HEK293 (cell line): ENCODE measurements at regions not wholly inside any gene's neighbourhood (a gene's known extent, or its start where the extent isn't known, plus 50 kb on each side); places are given as distances from the start of the nearest gene placed in this dataset.

ENCODE experiments used
- CTCF ChIP-seq: fragments of 450-650 bp; formaldehyde crosslinking; IDR thresholded peaks from 2 replicates; pipeline ENCODE4 v1.5.1; 2016; ENCODE audit warnings: missing biosample characterization, missing genetic modification characterization
- KLF16 ChIP-seq: fragments of 450-650 bp; formaldehyde crosslinking; IDR thresholded peaks from 2 replicates; pipeline ENCODE4 v1.5.1; 2017; ENCODE audit warnings: missing biosample characterization, missing genetic modification characterization
- KLF7 ChIP-seq: fragments of 450-650 bp; formaldehyde crosslinking; IDR thresholded peaks from 2 replicates; pipeline ENCODE4 v1.5.1; 2016; ENCODE audit warnings: missing biosample characterization, missing genetic modification characterization, borderline replicate concordance
- RBAK ChIP-seq: fragments of 450-650 bp; formaldehyde crosslinking; IDR thresholded peaks from 2 replicates; pipeline ENCODE4 v1.5.1; 2016; ENCODE audit warnings: missing biosample characterization, missing genetic modification characterization
- YY1 ChIP-seq: fragments of 450-650 bp; formaldehyde crosslinking; IDR thresholded peaks from 2 replicates; pipeline ENCODE4 v1.5.1; 2018; ENCODE audit warnings: missing biosample characterization, missing genetic modification characterization
- ZBTB1 ChIP-seq: fragments of 450-650 bp; formaldehyde crosslinking; IDR thresholded peaks from 2 replicates; pipeline ENCODE4 v1.5.1; 2016; ENCODE audit warnings: missing biosample characterization, missing genetic modification characterization
- ZBTB21 ChIP-seq: fragments of 450-650 bp; formaldehyde crosslinking; IDR thresholded peaks from 2 replicates; pipeline ENCODE4 v1.5.1; 2017; ENCODE audit warnings: missing biosample characterization, missing genetic modification characterization
- ZBTB6 ChIP-seq: fragments of 450-650 bp; formaldehyde crosslinking; IDR thresholded peaks from 2 replicates; pipeline ENCODE4 v1.5.1; 2017; ENCODE audit warnings: missing biosample characterization, missing genetic modification characterization
- ZNF184 ChIP-seq: fragments of 450-650 bp; IDR thresholded peaks from 2 replicates; pipeline ENCODE4 v1.5.1; 2018; ENCODE audit warnings: missing biosample characterization, mild to moderate bottlenecking, missing genetic modification characterization
- ZNF223 ChIP-seq: fragments of 450-650 bp; formaldehyde crosslinking; IDR thresholded peaks from 2 replicates; pipeline ENCODE4 v1.5.1; 2016; ENCODE audit warnings: missing biosample characterization, missing genetic modification characterization
- ZNF23 ChIP-seq: fragments of 450-650 bp; formaldehyde crosslinking; IDR thresholded peaks from 2 replicates; pipeline ENCODE4 v1.5.1; 2016; ENCODE audit warnings: missing biosample characterization, missing genetic modification characterization, borderline replicate concordance
- ZNF292 ChIP-seq: fragments of 450-650 bp; formaldehyde crosslinking; IDR thresholded peaks from 2 replicates; pipeline ENCODE4 v1.5.1; 2016; ENCODE audit warnings: low read depth, missing biosample characterization, missing genetic modification characterization, borderline replicate concordance
- ZNF645 ChIP-seq: fragments of 450-650 bp; formaldehyde crosslinking; IDR thresholded peaks from 2 replicates; pipeline ENCODE4; 2016; ENCODE audit warnings: missing biosample characterization, missing genetic modification characterization
- ZNF76 ChIP-seq: fragments of 450-650 bp; formaldehyde crosslinking; IDR thresholded peaks from 2 replicates; pipeline ENCODE4; 2016; ENCODE audit warnings: low read depth, missing biosample characterization, missing genetic modification characterization, borderline replicate concordance

- TF ChIP-seq ZBTB21 (tag by site-specific recombination): no peak
- TF ChIP-seq ZNF76 (tag by site-specific recombination): no peak
- no peak for TF ChIP-seq ZNF184
- TF ChIP-seq ZNF23 (tag by site-specific recombination): no peak
- TF ChIP-seq ZNF292 (tag by site-specific recombination): no peak
- TF ChIP-seq ZBTB6 (tag by site-specific recombination): no peak
- TF ChIP-seq RBAK (tag by site-specific recombination): no peak
- no peak for TF ChIP-seq KLF16
- TF ChIP-seq ZNF223 (tag by site-specific recombination): no peak
- TF ChIP-seq CTCF (tag by site-specific recombination): no peak
- no peak for TF ChIP-seq ZNF645 (tag by site-specific recombination)
- no peak for TF ChIP-seq ZBTB1 (tag by site-specific recombination)
- TF ChIP-seq KLF7: no peak
- no peak for TF ChIP-seq YY1 (tag by site-specific recombination)
Observed at GRCh38 chr12:17206553-17206952, 600.6 kb upstream of the LMO3 start.
